ENCODE measurements at regions not wholly inside any gene's neighbourhood (a gene's known extent, or its start where the extent isn't known, plus 50 kb on each side); places are given as distances from the start of the nearest gene placed in this dataset.

- no peak overlapping the region for H3K23ac ChIP-seq (ENCODE audit: low read length)
- no peak overlapping the region for H4K12ac ChIP-seq (ENCODE audit: low read depth, low read length)
- H3K4me1 ChIP-seq (ENCODE audit: control insufficient read depth in 1 of 2, insufficient read depth in 2 of 2, low read length in 2 of 2) = no peaks in the 10 kb centered on the region
- no peak overlapping the region for H2AK5ac ChIP-seq (ENCODE audit: low read length)
- H2AFZ ChIP-seq (ENCODE audit: insufficient read depth, low read length, poor library complexity) = no peak overlapping the region
- H4K91ac ChIP-seq (ENCODE audit: low read depth, low read length) = no peak overlapping the region
- H3K27ac ChIP-seq (ENCODE audit: low read depth, low read length) = no peak overlapping the region
- no peak for DNase-seq
- H3K14ac ChIP-seq (ENCODE audit: low read length) = no peak overlapping the region
- H3K79me1 ChIP-seq (ENCODE audit: low read length) = no peaks in the 10 kb centered on the region
- no peak overlapping the region for H3K4me3 ChIP-seq (ENCODE audit: low read depth, low read length)
- H3K4me2 ChIP-seq (ENCODE audit: low read length) = no peak overlapping the region
- H2BK5ac ChIP-seq (ENCODE audit: low read depth, low read length, poor library complexity) = no peak overlapping the region
- no peaks in the 10 kb centered on the region for H3K9me3 ChIP-seq (ENCODE audit: insufficient read depth, low read depth, low read length)
- H2BK12ac ChIP-seq (ENCODE audit: low read length) = no peak overlapping the region
- no peak overlapping the region for H3K9ac ChIP-seq (ENCODE audit: low read length)
- H3K79me2 ChIP-seq (ENCODE audit: control insufficient read depth, insufficient read depth, low read length, poor library complexity) = no peaks in the 10 kb centered on the region
- H3K27me3 ChIP-seq (ENCODE audit: insufficient read depth, low read length) = no peaks in the 10 kb centered on the region
- H3K4ac ChIP-seq (ENCODE audit: low read depth, low read length) = no peak overlapping the region
- no peak overlapping the region for H2BK120ac ChIP-seq (ENCODE audit: insufficient read depth, low read length, poor library complexity)
- H3K36me3 ChIP-seq (ENCODE audit: control insufficient read depth in 1 of 2, insufficient read depth in 2 of 2, low read length in 2 of 2) = no peaks in the 10 kb centered on the region
- no peak overlapping the region for H3K18ac ChIP-seq (ENCODE audit: low read length)
- no peak overlapping the region for H4K8ac ChIP-seq (ENCODE audit: low read depth, low read length)
Observed at GRCh38 chr2:156042895-156043294, 289.6 kb downstream of the NR4A2 start.

GRCh38 chr2:156038021-156038420 is 294.5 kb downstream of the NR4A2 start:
- no peak overlapping the region for H4K91ac ChIP-seq (ENCODE audit: low read depth, low read length)
- no peaks in the 10 kb centered on the region for H3K27me3 ChIP-seq (ENCODE audit: insufficient read depth, low read length)
- H2AFZ ChIP-seq (ENCODE audit: insufficient read depth, low read length, poor library complexity) = no peak overlapping the region
- no peak overlapping the region for H3K9ac ChIP-seq (ENCODE audit: low read length)
- H4K8ac ChIP-seq (ENCODE audit: low read depth, low read length) = no peak overlapping the region
- H3K18ac ChIP-seq (ENCODE audit: low read length) = no peak overlapping the region
- H4K12ac ChIP-seq (ENCODE audit: low read depth, low read length) = no peak overlapping the region
- H3K79me1 ChIP-seq (ENCODE audit: low read length) = no peaks in the 10 kb centered on the region
- H3K4ac ChIP-seq (ENCODE audit: low read depth, low read length) = no peak overlapping the region
- H3K79me2 ChIP-seq (ENCODE audit: control insufficient read depth, insufficient read depth, low read length, poor library complexity) = no peaks in the 10 kb centered on the region
- no CpG with 5 or more reads among the region's 1 CpG for WGBS (ENCODE audit: extremely low coverage, insufficient coverage, insufficient read length)
- H2BK5ac ChIP-seq (ENCODE audit: low read depth, low read length, poor library complexity) = no peak overlapping the region
- H3K4me3 ChIP-seq (ENCODE audit: low read depth, low read length) = no peak overlapping the region
- H3K36me3 ChIP-seq (ENCODE audit: control insufficient read depth in 1 of 2, insufficient read depth in 2 of 2, low read length in 2 of 2) = no peaks in the 10 kb centered on the region
- no peak overlapping the region for H3K23ac ChIP-seq (ENCODE audit: low read length)
- H3K27ac ChIP-seq (ENCODE audit: low read depth, low read length) = no peak overlapping the region
- H2BK120ac ChIP-seq (ENCODE audit: insufficient read depth, low read length, poor library complexity) = no peak overlapping the region
- no peak overlapping the region for H2BK12ac ChIP-seq (ENCODE audit: low read length)
- H3K4me1 ChIP-seq (ENCODE audit: control insufficient read depth in 1 of 2, insufficient read depth in 2 of 2, low read length in 2 of 2) = no peaks in the 10 kb centered on the region
- no peak overlapping the region for H3K14ac ChIP-seq (ENCODE audit: low read length)
- no peak overlapping the region for H2AK5ac ChIP-seq (ENCODE audit: low read length)
- H3K4me2 ChIP-seq (ENCODE audit: low read length) = no peak overlapping the region
- no peaks in the 10 kb centered on the region for H3K9me3 ChIP-seq (ENCODE audit: insufficient read depth, low read depth, low read length)
- DNase-seq = no peak

DNA sequence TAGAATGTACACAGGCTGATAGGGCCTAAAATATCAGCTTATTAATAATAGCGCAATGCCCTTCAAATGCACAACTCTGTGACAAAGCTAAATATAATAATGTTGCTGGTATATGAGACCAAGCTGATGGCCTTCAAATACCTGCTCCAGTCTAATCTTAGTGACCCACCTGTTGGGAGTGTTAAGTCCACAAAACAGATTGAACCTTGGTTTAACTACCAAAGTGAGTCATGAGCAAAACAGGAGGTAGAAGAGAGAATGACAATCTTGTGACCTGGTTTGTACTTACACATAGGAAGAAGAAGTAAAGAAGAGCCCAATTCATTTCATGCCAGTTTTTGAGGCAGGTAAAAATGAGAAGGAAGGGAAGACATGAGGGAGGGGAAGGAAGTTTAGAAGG is 295.0 kb downstream of the NR4A2 start:
- no peak overlapping the region for H2BK120ac ChIP-seq (ENCODE audit: insufficient read depth, low read length, poor library complexity)
- H3K4ac ChIP-seq (ENCODE audit: low read depth, low read length) = no peak overlapping the region
- H3K9ac ChIP-seq (ENCODE audit: low read length) = no peak overlapping the region
- no peak overlapping the region for H4K8ac ChIP-seq (ENCODE audit: low read depth, low read length)
- H3K4me3 ChIP-seq (ENCODE audit: low read depth, low read length) = no peak overlapping the region
- no peak overlapping the region for H4K12ac ChIP-seq (ENCODE audit: low read depth, low read length)
- no CpG with 5 or more reads among the region's 1 CpG for WGBS (ENCODE audit: extremely low coverage, insufficient coverage, insufficient read length)
- H3K4me2 ChIP-seq (ENCODE audit: low read length) = no peak overlapping the region
- H3K36me3 ChIP-seq (ENCODE audit: control insufficient read depth in 1 of 2, insufficient read depth in 2 of 2, low read length in 2 of 2) = no peaks in the 10 kb centered on the region
- H3K79me2 ChIP-seq (ENCODE audit: control insufficient read depth, insufficient read depth, low read length, poor library complexity) = no peaks in the 10 kb centered on the region
- no peak overlapping the region for H3K14ac ChIP-seq (ENCODE audit: low read length)
- H3K9me3 ChIP-seq (ENCODE audit: insufficient read depth, low read depth, low read length) = no peaks in the 10 kb centered on the region
- H2BK5ac ChIP-seq (ENCODE audit: low read depth, low read length, poor library complexity) = no peak overlapping the region
- H2AFZ ChIP-seq (ENCODE audit: insufficient read depth, low read length, poor library complexity) = no peak overlapping the region
- no peaks in the 10 kb centered on the region for H3K79me1 ChIP-seq (ENCODE audit: low read length)
- no peak for DNase-seq
- no peak overlapping the region for H2AK5ac ChIP-seq (ENCODE audit: low read length)
- no peak overlapping the region for H4K91ac ChIP-seq (ENCODE audit: low read depth, low read length)
- H3K27me3 ChIP-seq (ENCODE audit: insufficient read depth, low read length) = no peaks in the 10 kb centered on the region
- no peak overlapping the region for H3K27ac ChIP-seq (ENCODE audit: low read depth, low read length)
- H3K23ac ChIP-seq (ENCODE audit: low read length) = no peak overlapping the region
- no peak overlapping the region for H3K18ac ChIP-seq (ENCODE audit: low read length)
- no peaks in the 10 kb centered on the region for H3K4me1 ChIP-seq (ENCODE audit: control insufficient read depth in 1 of 2, insufficient read depth in 2 of 2, low read length in 2 of 2)
- H2BK12ac ChIP-seq (ENCODE audit: low read length) = no peak overlapping the region

- H3K27me3 ChIP-seq (ENCODE audit: insufficient read depth, low read length) = no peaks in the 10 kb centered on the region
- H3K36me3 ChIP-seq (ENCODE audit: control insufficient read depth in 1 of 2, insufficient read depth in 2 of 2, low read length in 2 of 2) = no peaks in the 10 kb centered on the region
- no peak for DNase-seq
- H3K14ac ChIP-seq (ENCODE audit: low read length) = no peak overlapping the region
- no peak overlapping the region for H3K4me3 ChIP-seq (ENCODE audit: low read depth, low read length)
- no peaks in the 10 kb centered on the region for H3K79me2 ChIP-seq (ENCODE audit: control insufficient read depth, insufficient read depth, low read length, poor library complexity)
- no peak overlapping the region for H2AFZ ChIP-seq (ENCODE audit: insufficient read depth, low read length, poor library complexity)
- no peak overlapping the region for H3K18ac ChIP-seq (ENCODE audit: low read length)
- H2AK5ac ChIP-seq (ENCODE audit: low read length) = no peak overlapping the region
- H3K9ac ChIP-seq (ENCODE audit: low read length) = no peak overlapping the region
- no peak overlapping the region for H3K23ac ChIP-seq (ENCODE audit: low read length)
- H3K4me1 ChIP-seq (ENCODE audit: control insufficient read depth in 1 of 2, insufficient read depth in 2 of 2, low read length in 2 of 2) = no peaks in the 10 kb centered on the region
- H2BK5ac ChIP-seq (ENCODE audit: low read depth, low read length, poor library complexity) = no peak overlapping the region
- no peak overlapping the region for H4K8ac ChIP-seq (ENCODE audit: low read depth, low read length)
- no peak overlapping the region for H4K91ac ChIP-seq (ENCODE audit: low read depth, low read length)
- H3K9me3 ChIP-seq (ENCODE audit: insufficient read depth, low read depth, low read length) = no peaks in the 10 kb centered on the region
- no peaks in the 10 kb centered on the region for H3K79me1 ChIP-seq (ENCODE audit: low read length)
- no peak overlapping the region for H3K4me2 ChIP-seq (ENCODE audit: low read length)
- no CpG with 5 or more reads among the region's 3 CpGs for WGBS (ENCODE audit: extremely low coverage, insufficient coverage, insufficient read length)
- H3K4ac ChIP-seq (ENCODE audit: low read depth, low read length) = no peak overlapping the region
- H2BK120ac ChIP-seq (ENCODE audit: insufficient read depth, low read length, poor library complexity) = no peak overlapping the region
- no peak overlapping the region for H2BK12ac ChIP-seq (ENCODE audit: low read length)
- no peak overlapping the region for H4K12ac ChIP-seq (ENCODE audit: low read depth, low read length)
- H3K27ac ChIP-seq (ENCODE audit: low read depth, low read length) = no peak overlapping the region
Observed at GRCh38 chr2:156031121-156031520, 301.4 kb downstream of the NR4A2 start.
